OCI-LY3 (cell line): ENCODE measurements at regions not wholly inside any gene's neighbourhood (a gene's known extent, or its start where the extent isn't known, plus 50 kb on each side); places are given as distances from the start of the nearest gene placed in this dataset.
"Not testable (repeated sequence)": the region's sequence is repeated elsewhere in the genome, so short reads cannot be mapped to it uniquely, and the experiment has no call there.

Experiments used
- CTCF ChIP-seq: fragments of 200-600, 300-600 bp; sonication (generic); IDR thresholded peaks from 2 replicates; pipeline ENCODE4 v1.5.1; 2014; ENCODE audit warnings: antibody characterized with exemption, low read length, low read depth
- EZH2phosphoT487 ChIP-seq: fragments of 200-600 bp; shearing (Covaris generic); IDR thresholded peaks from 2 replicates; pipeline ENCODE4 v1.6.1; 2018; ENCODE audit warnings: antibody characterized with exemption, mixed run types, low read depth

- not testable (repeated sequence) for TF ChIP-seq EZH2phosphoT487, CTCF
These were observed 175.4 kb downstream of the C9orf152 start for GRCh38 chr9:110032532-110032931.
